MG63 (cell line): ENCODE measurements at regions not wholly inside any gene's neighbourhood (a gene's known extent, or its start where the extent isn't known, plus 50 kb on each side); places are given as distances from the start of the nearest gene placed in this dataset.
A peak's percentile ranks its signal among the peaks of the same experiment; 100 is the strongest.
"Not testable (repeated sequence)": the region's sequence is repeated elsewhere in the genome, so short reads cannot be mapped to it uniquely, and the experiment has no call there.

Experiments used
- DNase-seq: peaks from one replicate; pipeline ENCODE4 v3.0.0-alpha.2; 2020
- H3K27me3 ChIP-seq: fragments of 250-450 bp; sonication (Bioruptor Pico); 2 replicates; pipeline ENCODE4 v1.5.1; 2020; ENCODE audit warnings: mild to moderate bottlenecking, moderate library complexity
- H3K36me3 ChIP-seq: fragments of 250-450 bp; sonication (Bioruptor Pico); 2 replicates; pipeline ENCODE4 v1.5.1; 2020; ENCODE audit warnings: mild to moderate bottlenecking, moderate library complexity
- H3K4me3 ChIP-seq: fragments of 250-450 bp; sonication (Bioruptor Pico); 2 replicates; pipeline ENCODE4 v1.5.1; 2020; ENCODE audit warnings: mild to moderate bottlenecking, moderate library complexity
- H3K9me3 ChIP-seq: fragments of 250-450 bp; sonication (Bioruptor Pico); 2 replicates; pipeline ENCODE4 v1.5.1; 2020; ENCODE audit warnings: mild to moderate bottlenecking, moderate library complexity

GRCh38 chr6:9272671-9273070 is 837.3 kb upstream of the SLC35B3 start:
- no peaks in the 10 kb centered on the region for H3K27me3 ChIP-seq
- DNase-seq: no peak

DNA sequence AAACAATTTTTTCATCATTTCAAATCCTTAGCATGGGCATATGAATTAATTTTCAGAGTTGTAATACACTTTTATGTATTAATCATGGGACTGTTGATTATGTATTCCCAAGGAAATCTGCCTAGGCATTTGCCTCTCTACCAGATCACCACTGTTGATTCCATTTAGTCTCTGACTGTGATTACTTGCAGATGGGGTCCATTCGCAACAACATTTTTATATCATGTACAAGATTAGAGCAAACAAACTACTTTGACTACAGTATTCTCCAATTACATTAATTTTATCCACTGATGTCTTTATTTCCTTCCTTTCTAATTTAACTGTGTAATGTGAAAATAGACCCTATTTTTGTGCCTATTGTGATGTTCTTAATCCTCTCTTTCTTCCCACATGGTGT is 831.4 kb upstream of the SLC35B3 start:
- DNase-seq: no peak
- Histone ChIP-seq H3K36me3 (no peaks in the 10 kb centered on the region), H3K27me3 (no peaks in the 10 kb centered on the region), H3K9me3 (no peaks in the 10 kb centered on the region), H3K4me3 (no peak overlapping the region)

More at GRCh38 chr6:9272671-9273070, 837.3 kb upstream of the SLC35B3 start:
- no peaks in the 10 kb centered on the region for H3K9me3 ChIP-seq
- no peak overlapping the region for H3K4me3 ChIP-seq
- no peaks in the 10 kb centered on the region for H3K36me3 ChIP-seq

GRCh38 chr6:9257215-9257614 is 821.9 kb upstream of the SLC35B3 start:
- Histone ChIP-seq H3K27me3 (no peaks in the 10 kb centered on the region), H3K4me3 (no peak overlapping the region), H3K36me3 (no peaks in the 10 kb centered on the region), H3K9me3 (peaks cover 3% of the 10 kb centered on the region)
- no peak for DNase-seq

DNA sequence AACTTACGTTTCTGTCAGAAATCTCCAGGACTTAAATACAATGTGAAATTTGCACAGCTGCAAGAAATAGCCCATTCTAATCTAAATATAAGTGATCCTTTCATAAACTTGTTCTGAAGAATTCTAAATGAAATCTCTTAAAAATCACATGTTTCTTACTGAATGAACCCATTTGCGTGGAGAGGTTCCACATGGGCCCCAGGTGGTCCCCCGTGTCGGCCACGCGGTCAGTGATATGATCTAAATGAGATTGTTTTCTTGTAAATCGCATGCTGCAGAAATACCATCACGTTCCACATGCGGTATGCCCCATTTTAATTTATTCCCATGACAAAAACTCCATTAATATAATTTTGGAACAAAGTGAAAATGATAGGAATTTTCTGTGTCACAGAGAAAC is 818.9 kb upstream of the SLC35B3 start:
- no peaks in the 10 kb centered on the region for H3K9me3 ChIP-seq
- H3K36me3 ChIP-seq: no peaks in the 10 kb centered on the region
- DNase-seq: no peak
- no peaks in the 10 kb centered on the region for H3K27me3 ChIP-seq
- H3K4me3 ChIP-seq: no peak overlapping the region

DNA sequence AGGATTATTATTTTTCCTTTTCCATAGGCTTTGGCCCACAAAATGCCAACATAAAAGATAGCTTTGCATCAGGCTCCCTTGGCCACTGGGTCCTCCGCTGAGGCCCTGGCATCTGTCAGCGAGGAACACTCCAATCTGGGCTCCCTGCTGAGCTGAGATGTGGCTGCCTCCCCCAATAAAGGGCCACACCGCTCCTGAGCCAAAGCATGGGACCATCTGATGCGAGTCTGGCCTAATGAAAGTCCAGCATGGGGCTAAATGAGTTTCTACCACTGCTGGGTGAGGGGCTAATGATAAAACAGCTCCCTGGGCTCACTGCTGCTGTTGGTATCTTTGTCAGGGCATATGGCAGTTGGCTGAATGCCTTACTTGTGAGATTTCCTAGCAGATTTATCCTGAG is 817.5 kb upstream of the SLC35B3 start:
- no peak overlapping the region for H3K4me3 ChIP-seq
- no peak for DNase-seq

DNA sequence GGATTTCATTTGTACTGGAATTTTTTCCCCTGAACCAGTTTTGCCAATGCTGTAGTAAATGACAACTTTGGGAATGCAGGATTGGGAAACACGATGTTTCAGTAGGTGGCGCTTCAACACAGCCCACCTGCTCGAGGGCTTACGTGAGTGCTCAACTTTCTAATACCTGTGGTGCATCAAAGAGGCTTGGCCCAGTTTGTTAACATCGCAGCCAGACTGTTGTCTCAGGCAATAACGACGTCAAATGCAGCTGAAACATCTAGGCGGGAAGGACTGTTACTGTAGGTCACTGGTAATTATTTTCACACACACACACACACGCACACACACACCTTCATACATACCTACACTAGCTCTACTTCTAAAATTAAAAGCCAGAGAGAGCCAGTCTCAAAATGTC is 815.5 kb upstream of the SLC35B3 start:
- H3K9me3 ChIP-seq: no peaks in the 10 kb centered on the region
- no peak overlapping the region for H3K4me3 ChIP-seq
- H3K27me3 ChIP-seq: no peaks in the 10 kb centered on the region
- no peaks in the 10 kb centered on the region for H3K36me3 ChIP-seq
- DNase-seq: peak; percentile 24

More for the DNA sequence above, 817.5 kb upstream of the SLC35B3 start:
- Histone ChIP-seq H3K36me3 (no peaks in the 10 kb centered on the region), H3K9me3 (no peaks in the 10 kb centered on the region), H3K27me3 (no peaks in the 10 kb centered on the region)

DNA sequence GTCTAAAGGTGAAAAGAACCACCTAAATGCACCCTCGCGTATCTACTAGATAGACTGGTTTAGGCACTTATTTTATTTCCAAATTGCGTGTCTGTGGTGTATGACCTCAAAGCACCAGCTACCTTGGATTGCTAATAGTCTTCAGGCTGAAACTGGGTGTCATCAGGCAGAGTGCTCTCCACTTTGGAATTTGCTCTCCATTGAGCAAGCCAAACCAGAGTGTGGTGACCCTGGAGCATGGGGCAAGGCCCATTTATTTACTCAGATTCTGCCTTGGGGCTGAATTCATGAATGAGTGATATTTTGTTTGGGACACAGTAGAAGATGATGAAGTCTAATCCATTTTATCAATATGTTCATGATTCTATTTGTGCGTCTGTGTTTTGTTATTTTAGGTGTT is 812.8 kb upstream of the SLC35B3 start:
- no peak overlapping the region for H3K4me3 ChIP-seq
- DNase-seq: no peak
- no peaks in the 10 kb centered on the region for H3K36me3 ChIP-seq
- no peaks in the 10 kb centered on the region for H3K9me3 ChIP-seq
- no peaks in the 10 kb centered on the region for H3K27me3 ChIP-seq

- Histone ChIP-seq H3K4me3 (no peak overlapping the region), H3K9me3 (no peaks in the 10 kb centered on the region), H3K27me3 (no peaks in the 10 kb centered on the region), H3K36me3 (no peaks in the 10 kb centered on the region)
- DNase-seq: no peak
These were observed 805.5 kb upstream of the SLC35B3 start for GRCh38 chr6:9240861-9241260.

GRCh38 chr6:9236443-9236842 is 801.1 kb upstream of the SLC35B3 start:
- Histone ChIP-seq H3K27me3 (no peaks in the 10 kb centered on the region), H3K36me3 (no peaks in the 10 kb centered on the region), H3K9me3 (no peaks in the 10 kb centered on the region), H3K4me3 (no peak overlapping the region)
- no peak for DNase-seq

GRCh38 chr6:9233686-9234085 is 798.3 kb upstream of the SLC35B3 start:
- no peak for DNase-seq
- H3K27me3 ChIP-seq: no peaks in the 10 kb centered on the region

GRCh38 chr6:9233226-9233625 is 797.9 kb upstream of the SLC35B3 start:
- H3K9me3 ChIP-seq: no peaks in the 10 kb centered on the region
- H3K4me3 ChIP-seq: no peak overlapping the region
- H3K36me3 ChIP-seq: no peaks in the 10 kb centered on the region
- H3K27me3 ChIP-seq: no peaks in the 10 kb centered on the region
- DNase-seq: no peak

More at GRCh38 chr6:9233686-9234085, 798.3 kb upstream of the SLC35B3 start:
- no peaks in the 10 kb centered on the region for H3K9me3 ChIP-seq
- H3K4me3 ChIP-seq: no peak overlapping the region
- no peaks in the 10 kb centered on the region for H3K36me3 ChIP-seq

GRCh38 chr6:9225441-9225871 is 790.1 kb upstream of the SLC35B3 start:
- H3K9me3 ChIP-seq: no peaks in the 10 kb centered on the region

DNA sequence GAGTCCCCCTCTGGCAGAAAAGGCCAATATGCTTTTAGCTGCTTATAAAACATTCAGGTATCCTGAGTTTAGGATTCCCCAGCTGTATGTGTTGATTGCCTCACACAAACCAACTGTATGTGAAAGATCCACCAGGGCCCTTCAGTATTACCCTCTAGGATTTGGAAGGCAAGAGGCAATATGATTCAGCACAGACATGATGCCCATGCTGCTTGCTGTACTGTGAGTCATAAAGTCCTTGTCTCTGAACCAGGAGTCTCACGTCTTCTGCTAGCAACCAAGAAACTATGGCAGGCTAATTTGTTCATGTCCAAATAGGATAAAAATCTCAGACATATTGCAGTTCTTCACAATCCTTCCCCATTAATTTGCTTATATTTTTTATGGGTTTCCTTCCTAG is 789.2 kb upstream of the SLC35B3 start:
- DNase-seq: no peak
- Histone ChIP-seq H3K9me3 (0 out of 2 replicates have a peak, but pooled peaks cover 2% of the 10 kb centered on the region), H3K27me3 (no peaks in the 10 kb centered on the region), H3K4me3 (no peak overlapping the region), H3K36me3 (no peaks in the 10 kb centered on the region)

More at GRCh38 chr6:9225441-9225871, 790.1 kb upstream of the SLC35B3 start:
- no peak overlapping the region for H3K4me3 ChIP-seq
- no peaks in the 10 kb centered on the region for H3K36me3 ChIP-seq
- no peaks in the 10 kb centered on the region for H3K27me3 ChIP-seq
- DNase-seq: no peak

GRCh38 chr6:9213717-9214116 is 778.4 kb upstream of the SLC35B3 start:
- not testable (repeated sequence) for DNase-seq, H3K36me3 ChIP-seq, H3K27me3 ChIP-seq, H3K9me3 ChIP-seq, H3K4me3 ChIP-seq

- no peaks in the 10 kb centered on the region for H3K27me3 ChIP-seq
- H3K9me3 ChIP-seq: peaks cover 3% of the 10 kb centered on the region; the same call in 1 of the 2 replicates
These were observed 773.6 kb upstream of the SLC35B3 start for GRCh38 chr6:9208966-9209365.

DNA sequence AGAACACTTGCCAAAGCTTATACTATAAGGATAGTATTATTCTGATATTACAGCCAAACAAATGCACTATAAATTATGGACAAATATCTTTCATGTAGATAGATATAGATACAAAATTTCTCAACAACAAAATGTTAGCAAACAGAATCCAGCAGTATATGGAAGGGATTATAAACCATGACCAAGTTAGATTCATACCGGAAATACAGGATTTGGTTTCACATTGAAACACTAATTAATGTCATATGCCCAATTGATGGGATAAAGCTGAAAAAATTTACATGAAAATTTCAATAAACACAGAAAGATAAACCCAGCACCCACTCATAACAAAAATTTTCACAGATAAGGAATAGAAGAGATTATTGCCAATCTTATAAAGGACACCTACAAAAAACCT is 770.3 kb upstream of the SLC35B3 start:
- H3K9me3 ChIP-seq: peaks cover 3% of the 10 kb centered on the region; the same call in 1 of the 2 replicates
- H3K36me3 ChIP-seq: no peaks in the 10 kb centered on the region
- DNase-seq: no peak
- H3K27me3 ChIP-seq: no peaks in the 10 kb centered on the region
- H3K4me3 ChIP-seq: no peak overlapping the region

More at GRCh38 chr6:9208966-9209365, 773.6 kb upstream of the SLC35B3 start:
- Histone ChIP-seq H3K4me3 (no peak overlapping the region), H3K36me3 (no peaks in the 10 kb centered on the region)
- no peak for DNase-seq

- Histone ChIP-seq H3K36me3 (no peaks in the 10 kb centered on the region), H3K4me3 (no peak overlapping the region), H3K27me3 (no peaks in the 10 kb centered on the region), H3K9me3 (0 out of 2 replicates have a peak, but pooled peaks cover 3% of the 10 kb centered on the region)
- peak; percentile 50 for DNase-seq
These were observed 768.8 kb upstream of the SLC35B3 start for GRCh38 chr6:9204171-9204570.

- no peak for DNase-seq
- H3K4me3 ChIP-seq: no peak overlapping the region
- no peaks in the 10 kb centered on the region for H3K27me3 ChIP-seq
These were observed 765.4 kb upstream of the SLC35B3 start for GRCh38 chr6:9200712-9201111.

DNA sequence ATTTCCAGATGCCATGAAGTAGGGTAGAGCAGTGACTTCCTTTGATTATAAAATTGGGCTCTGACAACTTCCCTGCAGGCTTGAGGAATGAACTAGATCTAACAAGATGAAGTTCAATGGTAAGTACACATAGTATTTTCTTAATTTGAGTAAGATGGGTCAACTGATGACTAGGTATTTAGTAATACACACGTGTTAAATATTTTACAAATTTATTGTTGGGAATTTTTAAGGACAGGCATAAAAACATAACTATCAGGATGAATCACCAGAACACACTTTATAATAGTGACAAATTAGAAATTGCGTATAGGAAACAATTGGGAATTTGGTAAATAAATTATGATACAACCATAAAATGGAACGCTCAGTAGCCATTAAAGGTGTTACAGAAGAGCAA is 762.4 kb upstream of the SLC35B3 start:
- H3K27me3 ChIP-seq: no peaks in the 10 kb centered on the region
- no peaks in the 10 kb centered on the region for H3K9me3 ChIP-seq
- H3K36me3 ChIP-seq: no peaks in the 10 kb centered on the region
- H3K4me3 ChIP-seq: no peak overlapping the region
- no peak for DNase-seq

More at GRCh38 chr6:9200712-9201111, 765.4 kb upstream of the SLC35B3 start:
- Histone ChIP-seq H3K36me3 (no peaks in the 10 kb centered on the region), H3K9me3 (0 out of 2 replicates have a peak, but pooled peaks cover 3% of the 10 kb centered on the region)
